ENCODE measurements at regions not wholly inside any gene's neighbourhood (a gene's known extent, or its start where the extent isn't known, plus 50 kb on each side); places are given as distances from the start of the nearest gene placed in this dataset.

DNA sequence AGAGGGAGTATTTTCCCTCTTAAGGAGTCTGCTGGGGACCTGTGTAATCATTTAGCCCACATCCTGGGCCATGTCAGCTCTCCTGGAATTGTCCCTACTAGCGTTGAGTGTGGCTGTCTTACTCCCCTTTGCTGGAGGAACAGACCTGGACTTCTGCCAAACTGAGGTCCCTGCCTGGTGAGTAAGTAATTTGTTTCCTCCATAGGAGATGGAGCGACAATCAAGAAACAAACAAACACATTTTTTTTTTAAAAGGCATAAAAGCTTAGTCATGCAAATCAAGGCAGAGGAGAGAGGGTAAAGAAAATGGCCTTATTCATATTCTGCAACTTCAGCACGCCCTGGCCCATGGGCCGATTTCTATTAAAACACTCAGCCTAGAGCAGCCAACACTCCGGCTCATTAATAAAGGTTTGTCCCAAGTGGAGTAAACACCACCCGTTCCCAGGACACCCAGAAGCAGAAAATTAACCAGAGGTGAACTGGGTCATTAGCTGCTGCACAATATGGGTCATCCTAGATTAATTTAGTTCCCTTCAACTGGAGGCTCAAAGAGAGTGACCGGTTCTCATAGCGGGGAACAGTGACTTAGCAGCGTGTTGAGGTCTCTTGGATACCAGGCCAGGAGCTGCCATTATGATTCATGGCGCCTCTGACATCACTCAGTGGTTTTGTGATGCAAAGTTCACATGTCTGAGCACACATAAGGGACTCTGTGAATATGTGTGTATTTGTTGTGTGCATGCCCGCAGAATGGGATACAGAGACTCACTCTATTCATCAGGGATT, 165.0 kb upstream of the SULF2 start:
- H3K27me3 ChIP-seq (replicated peaks; ENCODE audit: control insufficient read depth, insufficient read depth, low read length) = no peaks in the 10 kb centered on the region
- H3K36me3 Mint-ChIP-seq (ENCODE audit: insufficient read depth, unreplicated experiment) = no peaks in the 10 kb centered on the region
- no peak overlapping the region for H3K4me3 ChIP-seq (ENCODE audit: low read depth, low read length)
- no peaks in the 10 kb centered on the region for H3K9me3 Mint-ChIP-seq (ENCODE audit: unreplicated experiment)
- ChIA-PET POLR2A (no interaction called here), CTCF (interaction anchor here (1.2 kb wide), 1 partner anchor 670 kb away, joined by 3 read pairs; no protein-coding TSS in a partner anchor)
- H3K27me3 Mint-ChIP-seq (ENCODE audit: insufficient read depth, unreplicated experiment) = no peaks in the 10 kb centered on the region
- no peaks in the 10 kb centered on the region for H3K4me1 Mint-ChIP-seq (ENCODE audit: low read depth, unreplicated experiment)
- H3K4me1 ChIP-seq = no peaks in the 10 kb centered on the region
- no peak overlapping the region for H3K27ac Mint-ChIP-seq (ENCODE audit: unreplicated experiment)
- no peak for TF ChIP-seq CTCF (IDR thresholded peaks at IDR 0.05; ENCODE audit: insufficient read depth in 1 of 2, low read depth in 1 of 2, low read length in 1 of 2, severe bottlenecking in 1 of 2, unreplicated experiment in 1 of 2)
- intact Hi-C loops (cut with micrococcal nuclease; ENCODE audit: unreplicated experiment) = loop anchor here (10.0 kb wide), 1 partner anchor 166 kb away; the partner anchor contains the start of gene SULF2
- BruUV-seq (replicated peaks) = no TSS peak
- no peak for DNase-seq
- H3K4me3 Mint-ChIP-seq (ENCODE audit: unreplicated experiment) = no peak overlapping the region
- H3K36me3 ChIP-seq (ENCODE audit: control insufficient read depth, insufficient read depth, low read length) = no peaks in the 10 kb centered on the region
- H3K9me3 ChIP-seq = no peaks in the 10 kb centered on the region

- Histone ChIP-seq H3K27me3 (replicated peaks; ENCODE audit: control insufficient read depth, insufficient read depth, low read length) (no peaks in the 10 kb centered on the region), H3K9me3 (no peaks in the 10 kb centered on the region), H3K4me3 (ENCODE audit: low read depth, low read length) (no peak overlapping the region), H3K36me3 (ENCODE audit: control insufficient read depth, insufficient read depth, low read length) (no peaks in the 10 kb centered on the region), H3K4me1 (no peaks in the 10 kb centered on the region)
- POLR2A ChIA-PET = no interaction called here
- Mint-ChIP-seq H3K4me1 (ENCODE audit: low read depth, unreplicated experiment) (no peaks in the 10 kb centered on the region), H3K36me3 (ENCODE audit: insufficient read depth, unreplicated experiment) (no peaks in the 10 kb centered on the region), H3K27ac (ENCODE audit: unreplicated experiment) (no peak overlapping the region), H3K27me3 (ENCODE audit: insufficient read depth, unreplicated experiment) (no peaks in the 10 kb centered on the region), H3K4me3 (ENCODE audit: unreplicated experiment) (no peak overlapping the region), H3K9me3 (ENCODE audit: unreplicated experiment) (no peaks in the 10 kb centered on the region)
- TF ChIP-seq CTCF (IDR thresholded peaks at IDR 0.05; ENCODE audit: insufficient read depth in 1 of 2, low read depth in 1 of 2, low read length in 1 of 2, severe bottlenecking in 1 of 2, unreplicated experiment in 1 of 2) = no peak
- intact Hi-C loops (cut with micrococcal nuclease; ENCODE audit: unreplicated experiment) = no loop called here
- CTCF ChIA-PET = no interaction called here
- no peak for DNase-seq
- BruUV-seq (replicated peaks) = no TSS peak
Measured at GRCh38 chr20:47949230-47949629, 163.9 kb upstream of the SULF2 start.

DNA sequence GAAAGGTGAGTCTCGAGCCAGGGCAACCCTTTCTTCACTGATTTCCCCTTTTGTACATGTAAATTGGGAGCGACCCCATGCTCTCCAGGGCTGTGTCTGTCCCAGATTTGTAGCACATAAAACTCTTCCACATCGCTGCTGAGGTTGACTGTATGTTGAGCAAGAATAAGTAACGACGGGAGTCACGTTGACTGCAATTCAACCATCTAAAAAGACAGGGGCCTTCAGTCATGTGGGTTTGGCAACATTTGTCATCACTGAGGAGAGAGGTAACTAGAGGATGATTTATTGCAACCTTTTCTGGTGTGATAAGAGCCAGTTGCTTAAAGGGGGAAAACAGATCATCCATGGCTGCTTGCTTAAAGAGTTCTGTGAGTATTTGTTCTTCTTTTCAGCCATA, 159.4 kb upstream of the SULF2 start:
- intact Hi-C loops (cut with micrococcal nuclease; ENCODE audit: unreplicated experiment) = no loop called here
- no TSS peak for BruUV-seq (replicated peaks)
- Mint-ChIP-seq H3K36me3 (ENCODE audit: insufficient read depth, unreplicated experiment) (no peaks in the 10 kb centered on the region), H3K4me3 (ENCODE audit: unreplicated experiment) (no peak overlapping the region), H3K27me3 (ENCODE audit: insufficient read depth, unreplicated experiment) (peaks cover 5% of the 10 kb centered on the region), H3K27ac (ENCODE audit: unreplicated experiment) (no peak overlapping the region), H3K4me1 (ENCODE audit: low read depth, unreplicated experiment) (no peaks in the 10 kb centered on the region), H3K9me3 (ENCODE audit: unreplicated experiment) (no peaks in the 10 kb centered on the region)
- TF ChIP-seq CTCF (IDR thresholded peaks at IDR 0.05; ENCODE audit: insufficient read depth in 1 of 2, low read depth in 1 of 2, low read length in 1 of 2, severe bottlenecking in 1 of 2, unreplicated experiment in 1 of 2) = no peak
- no peak overlapping the region for H3K4me3 ChIP-seq (ENCODE audit: low read depth, low read length)
- CTCF ChIA-PET = no interaction called here
- DNase-seq = no peak
- no peaks in the 10 kb centered on the region for H3K27me3 ChIP-seq (replicated peaks; ENCODE audit: control insufficient read depth, insufficient read depth, low read length)
- no peaks in the 10 kb centered on the region for H3K9me3 ChIP-seq
- POLR2A ChIA-PET = no interaction called here
- no peaks in the 10 kb centered on the region for H3K4me1 ChIP-seq
- H3K36me3 ChIP-seq (ENCODE audit: control insufficient read depth, insufficient read depth, low read length) = no peaks in the 10 kb centered on the region

All from Caco-2 (cell line).